Heart right ventricle (tissue), 16 donors: ENCODE measurements at regions not wholly inside any gene's neighbourhood (a gene's known extent, or its start where the extent isn't known, plus 50 kb on each side); places are given as distances from the start of the nearest gene placed in this dataset.

ENCODE experiments used
- ATAC-seq, 8 donors: fragments of 200-7000 bp; cut with Tn5 transposase; one replicate each; pipeline ENCODE4 v1.9.1; 2020; ENCODE audit warnings: mild to moderate bottlenecking in 8 of 8, moderate library complexity in 8 of 8, moderate number of reproducible peaks in 1 of 8
- DNase-seq, 2 donors: peaks; one replicate each; pipeline ENCODE4 v3.0.0-alpha.2; 2020
- H3K27ac ChIP-seq, 10 donors: fragments of 200-600 bp; sonication (generic) in 2 of 10; one replicate each; pipeline versions ENCODE4 v1.5.0 to v1.8.0; 2020 to 2022; ENCODE audit warnings: mild to moderate bottlenecking in 3 of 10
- H3K27me3 ChIP-seq, 7 donors: fragments of 200-600 bp; one replicate each; pipeline ENCODE4 v1.8.0; 2021 to 2022; ENCODE audit warnings: mild to moderate bottlenecking in 2 of 7
- H3K36me3 ChIP-seq, 9 donors: fragments of 200-600 bp; sonication (generic) in 1 of 9; one replicate each; pipeline versions ENCODE4 v1.5.0 to v1.8.0; 2020 to 2022; ENCODE audit warnings: mild to moderate bottlenecking in 2 of 9
- H3K4me1 ChIP-seq, 9 donors: fragments of 200-600 bp; sonication (generic) in 1 of 9; one replicate each; pipeline versions ENCODE4 v1.5.0 to v1.8.0; 2020 to 2022; ENCODE audit warnings: mild to moderate bottlenecking in 4 of 9
- H3K4me3 ChIP-seq, 10 donors: fragments of 200-600 bp; sonication (generic) in 2 of 10; one replicate each; pipeline versions ENCODE4 v1.5.0 to v1.8.0; 2020 to 2022; ENCODE audit warnings: mild to moderate bottlenecking in 7 of 10, moderate library complexity in 2 of 10
- H3K9me3 ChIP-seq, 11 donors: fragments of 200-600 bp in 10 of 11; sonication (generic) in 2 of 11; one replicate each; pipeline versions ENCODE4 v1.5.0 to v1.8.0; 2013 to 2022; ENCODE audit warnings: mild to moderate bottlenecking in 2 of 11, control low read depth in 1 of 11, moderate library complexity in 1 of 11
- WGBS, 2 donors: extraction: QIAGEN DNeasy Blood & Tissue Kit; methylation state at CpG; one replicate each; pipeline ENCODE4 v1.1.7; 2013; ENCODE audit warnings: inconsistent platforms in 1 of 2; 5-methylcytosine and 5-hydroxymethylcytosine counted together
- intact Hi-C, 10 donors: fragments of 100-400 bp; cut with DNase I; formaldehyde crosslinking; loops; one replicate each; pipeline versions ENCODE4 v1.11.1 to v1.14.2; 2022
- TF ChIP-seq, protein P1 (sequence below), 9 donors: fragments of 200-600 bp; sonication (generic) in 2 of 9; IDR thresholded peaks; one replicate each; pipeline versions ENCODE4 v1.5.0 to v1.8.0; 2021 to 2022; ENCODE audit warnings: antibody characterized with exemption in 9 of 9, mild to moderate bottlenecking in 5 of 9, moderate library complexity in 1 of 9
- donor health status: Arrhythmogenic right ventricular cardiomyopathy.
- donor health status: ischemic (EF 13 %, LVEDD 7.1; RV severe dilation, severe dysfunction).
- donor health status: healthy with polysubstance abuse.
- donor health status: DM: no; HTN: yes; CAD: no.
- donor health status: DM: no; HTN: no; CAD: no.
- donor health status: ischemic (EF 25% LVEDD 6.9; RV normal size, moderate dysfunction).
- donor health status: ischemic (EF 25% LVEDD 5.7; RV mildly dilated, moderate dysfunction).
- donor health status: healthy.
- donor health status: DM: yes; HTN: yes; CAD: no.
- donor health status: Ischemic cardiomyopathy.
- donor health status: ischemic (EF 35%, LVEDD 5.7; RV mildly dilated, moderate dysfunction).
- donor health status: nonischemic (EF 11% LVEDD 7.7; RV severe dilation, severe dysfunction).
- donor health status: DM: yes; HTN: yes; CAD: no.
- donor health status: PGD.
- donor health status: ischemic (EF 29% LVEDD 5.4; RV normal size, mild dysfunction).
- donor health status: nonischemic (EF 23%, LVEDD 6.1; RV moderate dilation, normal function).

DNA sequence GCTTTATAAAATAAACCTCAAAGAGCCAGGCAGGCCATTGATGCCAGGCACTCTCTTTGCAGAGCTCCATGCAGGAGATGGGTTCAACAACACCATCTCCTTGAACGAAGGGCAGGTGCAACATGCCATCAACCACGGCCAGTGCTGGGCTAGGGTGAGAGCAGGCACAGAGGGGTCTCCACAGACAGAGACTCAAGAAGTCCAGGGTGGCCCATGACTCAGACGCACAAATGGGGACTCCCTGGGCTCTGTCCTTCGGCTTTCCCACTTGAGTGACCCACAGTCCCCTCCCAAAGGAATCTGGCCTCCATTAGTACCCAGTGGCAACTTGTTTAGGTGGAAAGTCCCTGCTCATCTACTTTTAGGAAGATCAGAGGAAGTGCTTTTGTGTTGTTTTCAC is 124.4 kb upstream of the PZP start:
- Histone ChIP-seq H3K4me3 (no peak overlapping the region), H3K27me3 (peaks cover 0 to 7% (median 0%) of the 10 kb centered on the region in 7 donors), H3K9me3 (peaks cover 0 to 16% (median 3%) of the 10 kb centered on the region in 11 donors), H3K27ac (no peak overlapping the region), H3K4me1 (peaks cover 0 to 4% (median 0%) of the 10 kb centered on the region in 9 donors), H3K36me3 (no peaks in the 10 kb centered on the region)
- ATAC-seq (no peak), DNase-seq (no peak)
- intact Hi-C loops = loop anchor here in 8 of 10 donors (5.0 to 10.0 kb wide), 5 partner anchors 135 to 382 kb away; no protein-coding TSS in a partner anchor
- TF ChIP-seq, protein P1, sequence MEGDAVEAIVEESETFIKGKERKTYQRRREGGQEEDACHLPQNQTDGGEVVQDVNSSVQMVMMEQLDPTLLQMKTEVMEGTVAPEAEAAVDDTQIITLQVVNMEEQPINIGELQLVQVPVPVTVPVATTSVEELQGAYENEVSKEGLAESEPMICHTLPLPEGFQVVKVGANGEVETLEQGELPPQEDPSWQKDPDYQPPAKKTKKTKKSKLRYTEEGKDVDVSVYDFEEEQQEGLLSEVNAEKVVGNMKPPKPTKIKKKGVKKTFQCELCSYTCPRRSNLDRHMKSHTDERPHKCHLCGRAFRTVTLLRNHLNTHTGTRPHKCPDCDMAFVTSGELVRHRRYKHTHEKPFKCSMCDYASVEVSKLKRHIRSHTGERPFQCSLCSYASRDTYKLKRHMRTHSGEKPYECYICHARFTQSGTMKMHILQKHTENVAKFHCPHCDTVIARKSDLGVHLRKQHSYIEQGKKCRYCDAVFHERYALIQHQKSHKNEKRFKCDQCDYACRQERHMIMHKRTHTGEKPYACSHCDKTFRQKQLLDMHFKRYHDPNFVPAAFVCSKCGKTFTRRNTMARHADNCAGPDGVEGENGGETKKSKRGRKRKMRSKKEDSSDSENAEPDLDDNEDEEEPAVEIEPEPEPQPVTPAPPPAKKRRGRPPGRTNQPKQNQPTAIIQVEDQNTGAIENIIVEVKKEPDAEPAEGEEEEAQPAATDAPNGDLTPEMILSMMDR (IDR thresholded peaks at IDR 0.05) = no peak
- 77 to 79% methylated on average over 4 of the region's 4 CpGs for WGBS, 2 donors

DNA sequence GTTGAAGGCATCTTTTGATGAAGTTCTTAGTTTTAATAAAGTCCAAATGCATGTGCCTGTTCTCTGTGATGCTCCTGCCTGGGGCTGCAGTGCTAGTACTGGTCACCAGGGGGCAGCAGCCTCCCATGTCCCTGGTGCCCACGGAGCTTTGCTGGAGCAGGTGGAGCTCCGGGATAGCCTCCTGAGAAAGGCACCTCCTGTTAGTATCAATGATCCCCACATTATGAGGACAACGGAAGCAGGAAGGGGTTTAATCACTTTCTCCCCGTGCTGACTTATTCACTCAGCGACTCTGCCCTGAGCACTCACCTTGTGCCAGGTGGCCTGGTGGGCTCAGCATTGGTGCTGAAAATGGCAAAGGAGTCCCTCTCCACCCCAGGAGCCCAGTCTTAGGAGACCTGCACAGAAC is 123.0 kb upstream of the PZP start:
- intact Hi-C loops = loop anchor here in 8 of 10 donors (2.0 to 10.0 kb wide), 6 partner anchors 136 to 384 kb away; no protein-coding TSS in a partner anchor
- TF ChIP-seq, protein P1 (IDR thresholded peaks at IDR 0.05) = peak; percentile 85 to 99 (median 94)
- Histone ChIP-seq H3K27ac (no peak overlapping the region), H3K4me1 (peaks cover 0 to 4% (median 0%) of the 10 kb centered on the region in 9 donors), H3K4me3 (no peak overlapping the region), H3K9me3 (peaks cover 0 to 6% (median 0%) of the 10 kb centered on the region in 11 donors), H3K36me3 (no peaks in the 10 kb centered on the region), H3K27me3 (peaks cover 0 to 7% (median 0%) of the 10 kb centered on the region in 7 donors)
- ATAC-seq (peak; percentile 67 to 82 (median 79)), DNase-seq (peak; percentile 34 to 74)
- WGBS, 2 donors = 3 to 10% methylated on average over 5 of the region's 5 CpGs

DNA sequence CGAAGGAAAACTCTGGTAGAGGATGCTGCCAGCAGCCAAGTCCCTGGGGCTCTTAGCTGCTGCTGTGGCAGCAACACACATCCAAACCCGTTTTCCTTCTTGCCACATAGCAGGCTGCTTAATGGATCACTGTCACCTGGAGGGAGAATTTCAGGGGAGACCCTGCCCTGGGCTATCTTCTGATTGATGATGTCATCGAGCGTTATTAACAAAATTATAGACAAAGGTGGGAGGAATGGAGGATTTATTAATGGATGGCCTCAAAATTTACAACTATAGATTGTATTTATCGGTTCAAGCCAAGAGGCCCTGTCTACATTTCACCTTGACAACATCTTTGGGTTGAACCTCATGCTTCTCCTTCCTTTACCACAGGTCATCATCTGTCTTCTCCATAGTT is 120.8 kb upstream of the PZP start:
- intact Hi-C loops = no loop called here
- 86 to 90% methylated on average over 5 of the region's 5 CpGs for WGBS, 2 donors
- peaks cover 0 to 3% (median 0%) of the 10 kb centered on the region in 9 donors for H3K4me1 ChIP-seq
- H3K9me3 ChIP-seq = no peaks in the 10 kb centered on the region
- H3K4me3 ChIP-seq = no peak overlapping the region
- no peaks in the 10 kb centered on the region for H3K36me3 ChIP-seq
- TF ChIP-seq, protein P1 (IDR thresholded peaks at IDR 0.05) = no peak
- ATAC-seq = no peak
- DNase-seq = no peak
- H3K27ac ChIP-seq = no peak overlapping the region
- peaks cover 0 to 7% (median 0%) of the 10 kb centered on the region in 7 donors for H3K27me3 ChIP-seq

DNA sequence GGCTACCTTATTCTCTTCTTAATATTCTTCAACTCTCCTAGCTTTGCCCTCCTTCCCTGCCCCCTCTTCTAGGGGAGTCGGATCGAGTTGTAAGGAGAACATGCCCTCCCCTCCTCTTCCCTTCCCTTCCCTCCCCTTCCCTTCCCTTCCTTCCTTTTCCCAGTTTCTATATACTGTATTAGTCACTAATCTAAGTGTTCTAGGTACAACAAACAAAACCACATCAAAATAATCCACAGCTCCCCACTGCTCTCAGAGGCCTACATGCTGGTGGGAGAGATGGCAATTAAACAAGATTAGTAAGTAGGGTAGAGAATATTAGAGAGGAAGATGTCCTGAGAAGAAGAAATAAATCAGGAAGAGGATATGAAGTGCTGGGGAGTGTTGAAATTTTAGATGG is 119.9 kb upstream of the PZP start:
- intact Hi-C loops = no loop called here
- WGBS, 2 donors = 52 to 79% methylated on average over 2 of the region's 2 CpGs
- no peaks in the 10 kb centered on the region for H3K9me3 ChIP-seq
- no peak overlapping the region for H3K4me3 ChIP-seq
- TF ChIP-seq, protein P1 (IDR thresholded peaks at IDR 0.05) = no peak
- no peaks in the 10 kb centered on the region for H3K4me1 ChIP-seq
- DNase-seq (no peak), ATAC-seq (no peak)
- peaks cover 0 to 7% (median 0%) of the 10 kb centered on the region in 7 donors for H3K27me3 ChIP-seq
- H3K27ac ChIP-seq = no peak overlapping the region
- H3K36me3 ChIP-seq = no peaks in the 10 kb centered on the region
